ENCODE measurements at regions not wholly inside any gene's neighbourhood (a gene's known extent, or its start where the extent isn't known, plus 50 kb on each side); places are given as distances from the start of the nearest gene placed in this dataset.

DNA sequence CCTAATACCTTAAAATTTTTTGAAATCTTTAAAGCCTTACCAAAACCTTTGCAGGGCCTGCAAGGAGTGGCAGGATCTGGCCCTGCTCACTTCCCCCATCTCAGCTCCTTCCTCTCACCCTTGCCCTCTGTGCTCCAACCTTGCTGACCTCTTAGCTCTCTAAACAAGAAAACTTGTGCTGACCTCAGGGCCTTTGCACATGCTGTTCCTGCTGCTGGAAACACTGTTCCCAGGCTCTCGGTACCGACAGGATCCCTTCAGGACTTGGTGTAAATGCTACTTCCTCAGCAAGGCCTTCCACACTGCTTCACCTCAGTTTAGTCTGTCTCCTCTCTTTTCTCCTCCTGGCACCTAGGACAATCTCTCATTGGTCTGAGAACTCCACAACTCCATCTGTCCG lies 155.4 kb upstream of the IQSEC1 start:
- TF ChIP-seq POLR2AphosphoS5 (IDR thresholded peaks at IDR 0.05; ENCODE audit: low read depth, low read length) (no peak), POLR2A (IDR thresholded peaks at IDR 0.05; ENCODE audit: low read depth, low read length) (no peak), POU2F2 (IDR thresholded peaks at IDR 0.05; ENCODE audit: low read depth, low read length) (no peak), PAX5 (IDR thresholded peaks at IDR 0.05; ENCODE audit: insufficient read depth, low read length, severe bottlenecking) (no peak)
